Fibroblast of lung (primary cell): ENCODE measurements at regions not wholly inside any gene's neighbourhood (a gene's known extent, or its start where the extent isn't known, plus 50 kb on each side); places are given as distances from the start of the nearest gene placed in this dataset.

Experiments
- CTCF ChIP-seq, 2 donors: IDR thresholded peaks in 1 of 2; conservative IDR thresholded peaks in 1 of 2; 1 replicate in 1 of 2; 2 replicates in 1 of 2; pipeline ENCODE4 v1.5.1; 2011 to 2012; ENCODE audit warnings: low read length in 2 of 2, control low read depth in 1 of 2, inconsistent platforms in 1 of 2, low read depth in 1 of 2, mild to moderate bottlenecking in 1 of 2
- EZH2 ChIP-seq: IDR thresholded peaks from 2 replicates; pipeline ENCODE4 v1.5.1; 2012; ENCODE audit warnings: low read length, control low read depth, mild to moderate bottlenecking; ENCODE audit errors: missing control alignments

GRCh38 chr21:24781146-24781545 lies 826.1 kb downstream of the MRPL39 start:
- no peak for TF ChIP-seq EZH2
- TF ChIP-seq CTCF (conservative IDR thresholded peaks at IDR 0.05 in 1 of 2, IDR thresholded peaks at IDR 0.05 in 1 of 2; ENCODE audit: low read depth in 1 of 2, low read length in 2 of 2): no peak
